Suprapubic skin (tissue), 4 donors: ENCODE measurements at regions not wholly inside any gene's neighbourhood (a gene's known extent, or its start where the extent isn't known, plus 50 kb on each side); places are given as distances from the start of the nearest gene placed in this dataset.

Experiments used
- EP300 ChIP-seq: sonication (generic); formaldehyde crosslinking; IDR thresholded peaks from one replicate; pipeline ENCODE4 v1.6.1; 2017; ENCODE audit warnings: antibody characterized with exemption
- POLR2A ChIP-seq, 2 donors: fragments of 450-650 bp; IDR thresholded peaks; one replicate each; pipeline ENCODE4 v1.6.1; 2017; ENCODE audit warnings: antibody characterized with exemption in 2 of 2, mild to moderate bottlenecking in 2 of 2, moderate library complexity in 2 of 2
- POLR2AphosphoS5 ChIP-seq, 3 donors: sonication (generic); formaldehyde crosslinking; IDR thresholded peaks; one replicate each; pipeline ENCODE4 v1.6.1; 2017; ENCODE audit warnings: antibody characterized with exemption in 3 of 3
- TF ChIP-seq, protein P1 (sequence below), 2 donors: fragments of 200-600 bp in 1 of 2; fragments of 450-650 bp in 1 of 2; sonication (generic) in 1 of 2; IDR thresholded peaks; one replicate each; pipeline ENCODE4 v1.5.1; 2016 to 2019; ENCODE audit warnings: antibody characterized with exemption in 2 of 2, mild to moderate bottlenecking in 1 of 2, moderate library complexity in 1 of 2

DNA sequence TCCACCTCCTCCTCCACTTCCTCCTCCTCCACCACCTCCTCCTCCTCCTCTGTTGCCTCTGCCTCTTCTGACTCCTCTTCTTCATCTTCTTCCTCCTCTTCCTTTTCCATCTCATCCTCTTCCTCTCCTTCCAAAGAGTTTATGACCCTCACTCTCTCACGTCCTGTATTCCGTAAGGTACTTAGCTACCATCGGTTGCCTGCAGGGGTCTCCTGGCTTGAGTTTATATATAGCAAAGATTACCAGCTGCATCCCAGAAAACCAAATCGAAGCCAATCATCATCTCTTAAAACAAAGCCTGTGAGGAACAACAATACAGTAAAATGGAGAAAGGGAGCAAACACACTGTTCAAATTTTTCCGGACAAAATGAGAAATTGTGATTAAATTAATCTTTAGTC lies 317.4 kb downstream of the C3orf38 start:
- TF ChIP-seq, protein P1, sequence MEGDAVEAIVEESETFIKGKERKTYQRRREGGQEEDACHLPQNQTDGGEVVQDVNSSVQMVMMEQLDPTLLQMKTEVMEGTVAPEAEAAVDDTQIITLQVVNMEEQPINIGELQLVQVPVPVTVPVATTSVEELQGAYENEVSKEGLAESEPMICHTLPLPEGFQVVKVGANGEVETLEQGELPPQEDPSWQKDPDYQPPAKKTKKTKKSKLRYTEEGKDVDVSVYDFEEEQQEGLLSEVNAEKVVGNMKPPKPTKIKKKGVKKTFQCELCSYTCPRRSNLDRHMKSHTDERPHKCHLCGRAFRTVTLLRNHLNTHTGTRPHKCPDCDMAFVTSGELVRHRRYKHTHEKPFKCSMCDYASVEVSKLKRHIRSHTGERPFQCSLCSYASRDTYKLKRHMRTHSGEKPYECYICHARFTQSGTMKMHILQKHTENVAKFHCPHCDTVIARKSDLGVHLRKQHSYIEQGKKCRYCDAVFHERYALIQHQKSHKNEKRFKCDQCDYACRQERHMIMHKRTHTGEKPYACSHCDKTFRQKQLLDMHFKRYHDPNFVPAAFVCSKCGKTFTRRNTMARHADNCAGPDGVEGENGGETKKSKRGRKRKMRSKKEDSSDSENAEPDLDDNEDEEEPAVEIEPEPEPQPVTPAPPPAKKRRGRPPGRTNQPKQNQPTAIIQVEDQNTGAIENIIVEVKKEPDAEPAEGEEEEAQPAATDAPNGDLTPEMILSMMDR (IDR thresholded peaks at IDR 0.05): no peak
- TF ChIP-seq POLR2AphosphoS5 (IDR thresholded peaks at IDR 0.05) (no peak), POLR2A (IDR thresholded peaks at IDR 0.05) (no peak), EP300 (no peak)
